ENCODE measurements at regions not wholly inside any gene's neighbourhood (a gene's known extent, or its start where the extent isn't known, plus 50 kb on each side); places are given as distances from the start of the nearest gene placed in this dataset.
A peak's percentile ranks its signal among the peaks of the same experiment; 100 is the strongest.

GRCh38 chr11:116276051-116277044 lies 496.4 kb downstream of the BUD13 start:
- Histone ChIP-seq H3K4me1 (ENCODE audit: insufficient read depth, low read length) (0 out of 2 replicates have a peak, but pooled peaks cover 2% of the 10 kb centered on the region), H3K27ac (ENCODE audit: low read length) (no peak overlapping the region), H3K9me3 (ENCODE audit: insufficient read depth, low read depth, low read length) (no peaks in the 10 kb centered on the region), H3K36me3 (ENCODE audit: insufficient read depth, low read depth, low read length) (no peaks in the 10 kb centered on the region), H3K9ac (ENCODE audit: low read depth, low read length) (peak overlapping the region; percentile 79), H3K27me3 (ENCODE audit: insufficient read depth, low read length) (no peaks in the 10 kb centered on the region), H3K4me3 (ENCODE audit: low read length) (peak overlapping the region; percentile 82)

- H3K36me3 ChIP-seq (ENCODE audit: insufficient read depth, low read depth, low read length), result no peaks in the 10 kb centered on the region
- 0 out of 2 replicates have a peak, but pooled peaks cover 2% of the 10 kb centered on the region for H3K4me1 ChIP-seq (ENCODE audit: insufficient read depth, low read length)
- no peaks in the 10 kb centered on the region for H3K27me3 ChIP-seq (ENCODE audit: insufficient read depth, low read length)
- H3K9ac ChIP-seq (ENCODE audit: low read depth, low read length), result no peak overlapping the region
- no peak overlapping the region for H3K27ac ChIP-seq (ENCODE audit: low read length)
- no peak overlapping the region for H3K4me3 ChIP-seq (ENCODE audit: low read length)
- H3K9me3 ChIP-seq (ENCODE audit: insufficient read depth, low read depth, low read length), result no peaks in the 10 kb centered on the region
Measured at GRCh38 chr11:116275635-116276034, 497.2 kb downstream of the BUD13 start.

- no peak overlapping the region for H3K4me3 ChIP-seq (ENCODE audit: low read length)
- 0 out of 2 replicates have a peak, but pooled peaks cover 2% of the 10 kb centered on the region for H3K4me1 ChIP-seq (ENCODE audit: insufficient read depth, low read length)
- H3K36me3 ChIP-seq (ENCODE audit: insufficient read depth, low read depth, low read length), result no peaks in the 10 kb centered on the region
- H3K27me3 ChIP-seq (ENCODE audit: insufficient read depth, low read length), result no peaks in the 10 kb centered on the region
- no peak overlapping the region for H3K27ac ChIP-seq (ENCODE audit: low read length)
- no peaks in the 10 kb centered on the region for H3K9me3 ChIP-seq (ENCODE audit: insufficient read depth, low read depth, low read length)
- H3K9ac ChIP-seq (ENCODE audit: low read depth, low read length), result no peak overlapping the region
Measured at GRCh38 chr11:116274521-116274920, 498.3 kb downstream of the BUD13 start.

DNA sequence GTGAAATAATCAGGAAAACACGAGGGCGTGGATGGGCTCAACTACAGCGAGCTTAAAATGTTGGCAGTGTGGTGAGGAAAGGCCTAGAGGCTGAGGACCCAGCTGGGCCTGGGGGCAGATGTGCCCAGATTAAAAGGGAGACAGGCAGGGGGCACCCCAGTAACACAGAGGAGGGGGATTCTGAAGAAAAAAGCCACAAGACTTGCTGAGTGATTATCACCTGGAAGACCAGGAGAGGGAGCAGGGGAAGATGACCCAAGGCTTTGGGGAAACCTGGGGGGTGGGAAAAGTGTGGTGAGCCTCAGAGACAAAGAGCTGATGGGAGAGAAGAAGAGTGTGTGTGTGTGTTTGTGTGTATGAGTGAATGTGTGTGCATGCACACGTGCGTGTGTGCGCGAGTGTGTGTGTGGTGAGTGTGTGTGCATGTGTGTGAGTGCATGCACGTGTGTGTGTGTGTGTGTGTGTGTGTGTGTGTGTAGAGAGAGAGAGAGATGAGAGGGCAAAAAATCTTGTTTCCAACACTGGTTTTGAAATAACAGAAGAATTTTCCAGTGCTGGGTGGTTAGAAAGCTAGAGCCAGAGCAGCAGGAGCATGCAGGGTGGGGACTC lies 500.5 kb downstream of the BUD13 start:
- H3K4me1 ChIP-seq (ENCODE audit: insufficient read depth, low read length), result 0 out of 2 replicates have a peak, but pooled peaks cover 2% of the 10 kb centered on the region
- no peaks in the 10 kb centered on the region for H3K27me3 ChIP-seq (ENCODE audit: insufficient read depth, low read length)
- no peaks in the 10 kb centered on the region for H3K9me3 ChIP-seq (ENCODE audit: insufficient read depth, low read depth, low read length)
- no peak overlapping the region for H3K4me3 ChIP-seq (ENCODE audit: low read length)
- H3K27ac ChIP-seq (ENCODE audit: low read length), result no peak overlapping the region
- no peak overlapping the region; the same call in 1 of the 2 replicates for H3K9ac ChIP-seq (ENCODE audit: low read depth, low read length)
- H3K36me3 ChIP-seq (ENCODE audit: insufficient read depth, low read depth, low read length), result no peaks in the 10 kb centered on the region

DNA sequence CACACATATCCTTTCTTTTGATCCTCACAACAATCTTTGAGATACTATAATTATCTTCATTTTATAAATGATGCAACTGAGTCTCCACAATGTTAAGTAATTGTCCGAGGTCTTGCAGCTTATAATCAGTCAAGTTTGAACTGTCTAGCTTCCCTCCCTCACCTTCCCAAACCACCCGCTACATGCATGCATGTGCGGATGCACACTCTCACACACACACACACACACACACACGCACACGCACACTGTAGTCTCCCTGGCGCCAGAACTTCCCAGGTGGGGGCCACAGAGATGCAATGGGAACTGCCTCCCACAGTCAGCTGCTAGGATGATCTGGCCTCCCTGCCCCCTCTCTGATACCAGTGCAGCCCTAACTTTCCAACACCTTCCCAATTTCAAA lies 501.3 kb downstream of the BUD13 start:
- Histone ChIP-seq H3K4me1 (ENCODE audit: insufficient read depth, low read length) (0 out of 2 replicates have a peak, but pooled peaks cover 2% of the 10 kb centered on the region), H3K27me3 (ENCODE audit: insufficient read depth, low read length) (no peaks in the 10 kb centered on the region), H3K9me3 (ENCODE audit: insufficient read depth, low read depth, low read length) (no peaks in the 10 kb centered on the region), H3K9ac (ENCODE audit: low read depth, low read length) (no peak overlapping the region), H3K36me3 (ENCODE audit: insufficient read depth, low read depth, low read length) (no peaks in the 10 kb centered on the region), H3K27ac (ENCODE audit: low read length) (no peak overlapping the region), H3K4me3 (ENCODE audit: low read length) (no peak overlapping the region)

DNA sequence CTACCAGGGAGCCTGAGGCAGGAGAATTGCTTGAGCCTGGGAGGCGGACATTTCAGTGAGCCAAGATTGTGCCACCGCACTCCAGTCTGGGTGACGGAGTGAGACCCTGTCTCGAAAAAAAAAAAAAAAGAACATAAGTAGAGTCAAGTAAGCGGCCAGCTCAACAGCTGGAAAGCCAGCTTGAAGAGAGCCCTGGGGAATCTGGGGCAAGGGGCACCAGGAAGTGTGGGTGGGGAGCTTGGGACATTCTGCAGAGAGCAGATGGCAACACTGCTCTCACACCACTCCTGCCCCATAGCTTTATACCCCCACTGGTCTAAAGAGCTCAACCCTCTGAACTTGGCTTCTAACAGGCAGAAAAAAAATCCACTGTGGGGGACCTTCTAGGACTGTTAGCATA lies 505.6 kb downstream of the BUD13 start:
- Histone ChIP-seq H3K36me3 (ENCODE audit: insufficient read depth, low read depth, low read length) (no peaks in the 10 kb centered on the region), H3K27ac (ENCODE audit: low read length) (no peak overlapping the region), H3K27me3 (ENCODE audit: insufficient read depth, low read length) (no peaks in the 10 kb centered on the region), H3K9ac (ENCODE audit: low read depth, low read length) (no peak overlapping the region), H3K9me3 (ENCODE audit: insufficient read depth, low read depth, low read length) (no peaks in the 10 kb centered on the region), H3K4me3 (ENCODE audit: low read length) (no peak overlapping the region), H3K4me1 (ENCODE audit: insufficient read depth, low read length) (peaks cover 10% of the 10 kb centered on the region; the same call in 1 of the 2 replicates)

DNA sequence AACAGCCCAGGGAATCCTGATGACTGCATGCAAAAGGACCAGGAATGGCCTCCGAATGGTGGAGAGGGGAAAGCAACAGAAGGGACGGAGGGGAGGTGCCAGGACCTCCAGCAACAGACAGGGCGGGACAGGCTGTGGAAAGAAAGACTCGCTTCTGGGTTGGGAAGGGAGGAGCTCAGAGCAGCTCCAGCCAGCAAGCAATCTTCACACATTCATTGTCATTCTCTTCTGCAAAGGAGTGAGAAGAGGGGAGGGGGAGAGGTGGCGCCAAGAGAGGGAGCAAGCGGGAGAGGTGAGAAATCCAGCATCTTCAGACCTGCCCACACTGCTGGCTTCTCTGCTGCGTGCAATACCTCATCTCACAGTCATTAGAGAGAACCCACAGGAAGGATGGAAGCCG lies 509.0 kb downstream of the BUD13 start:
- Histone ChIP-seq H3K9me3 (ENCODE audit: insufficient read depth, low read depth, low read length) (no peaks in the 10 kb centered on the region), H3K9ac (ENCODE audit: low read depth, low read length) (no peak overlapping the region), H3K27ac (ENCODE audit: low read length) (no peak overlapping the region), H3K27me3 (ENCODE audit: insufficient read depth, low read length) (no peaks in the 10 kb centered on the region), H3K4me1 (ENCODE audit: insufficient read depth, low read length) (peaks cover 8% of the 10 kb centered on the region; the same call in 1 of the 2 replicates), H3K4me3 (ENCODE audit: low read length) (no peak overlapping the region), H3K36me3 (ENCODE audit: insufficient read depth, low read depth, low read length) (no peaks in the 10 kb centered on the region)

- no peak overlapping the region for H3K9ac ChIP-seq (ENCODE audit: low read depth, low read length)
Measured at GRCh38 chr11:116263019-116263418, 509.8 kb downstream of the BUD13 start.

GRCh38 chr11:116262370-116262769 lies 510.4 kb downstream of the BUD13 start:
- H3K9ac ChIP-seq (ENCODE audit: low read depth, low read length), result no peak overlapping the region
- H3K9me3 ChIP-seq (ENCODE audit: insufficient read depth, low read depth, low read length), result no peaks in the 10 kb centered on the region
- peaks cover 8% of the 10 kb centered on the region; the same call in 1 of the 2 replicates for H3K4me1 ChIP-seq (ENCODE audit: insufficient read depth, low read length)
- H3K27me3 ChIP-seq (ENCODE audit: insufficient read depth, low read length), result no peaks in the 10 kb centered on the region
- no peak overlapping the region for H3K4me3 ChIP-seq (ENCODE audit: low read length)
- no peaks in the 10 kb centered on the region for H3K36me3 ChIP-seq (ENCODE audit: insufficient read depth, low read depth, low read length)
- H3K27ac ChIP-seq (ENCODE audit: low read length), result no peak overlapping the region

More at GRCh38 chr11:116263019-116263418, 509.8 kb downstream of the BUD13 start:
- no peaks in the 10 kb centered on the region for H3K9me3 ChIP-seq (ENCODE audit: insufficient read depth, low read depth, low read length)
- H3K4me3 ChIP-seq (ENCODE audit: low read length), result 0 out of 2 replicates have a peak overlapping the region, but pooled peaks have one; percentile 5
- H3K27me3 ChIP-seq (ENCODE audit: insufficient read depth, low read length), result no peaks in the 10 kb centered on the region
- H3K4me1 ChIP-seq (ENCODE audit: insufficient read depth, low read length), result peaks cover 8% of the 10 kb centered on the region; the same call in 1 of the 2 replicates
- H3K27ac ChIP-seq (ENCODE audit: low read length), result no peak overlapping the region
- H3K36me3 ChIP-seq (ENCODE audit: insufficient read depth, low read depth, low read length), result no peaks in the 10 kb centered on the region

DNA sequence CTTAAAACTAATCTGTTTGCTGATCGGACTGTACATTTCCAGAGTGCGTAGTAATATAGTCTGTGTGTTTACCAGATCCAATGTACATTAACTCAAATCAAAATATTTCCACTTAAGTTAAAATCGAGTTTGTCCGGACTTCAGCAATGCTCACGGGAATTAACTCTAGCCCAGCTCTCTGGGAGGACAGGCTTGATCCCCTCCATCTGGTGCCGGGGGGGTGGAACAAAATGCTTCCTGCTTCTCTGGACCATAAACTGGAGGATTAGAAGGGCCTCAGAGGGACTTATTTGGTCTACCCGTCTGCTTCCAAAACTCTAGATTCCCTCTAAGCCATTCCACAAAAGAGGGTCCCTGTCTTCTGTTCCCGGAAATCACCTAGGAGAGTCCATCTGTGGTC lies 511.2 kb downstream of the BUD13 start:
- H3K9ac ChIP-seq (ENCODE audit: low read depth, low read length), result no peak overlapping the region
- H3K9me3 ChIP-seq (ENCODE audit: insufficient read depth, low read depth, low read length), result no peaks in the 10 kb centered on the region
- no peak overlapping the region for H3K27ac ChIP-seq (ENCODE audit: low read length)
- peaks cover 8% of the 10 kb centered on the region; the same call in 1 of the 2 replicates for H3K4me1 ChIP-seq (ENCODE audit: insufficient read depth, low read length)
- no peaks in the 10 kb centered on the region for H3K27me3 ChIP-seq (ENCODE audit: insufficient read depth, low read length)
- H3K4me3 ChIP-seq (ENCODE audit: low read length), result no peak overlapping the region
- no peaks in the 10 kb centered on the region for H3K36me3 ChIP-seq (ENCODE audit: insufficient read depth, low read depth, low read length)

DNA sequence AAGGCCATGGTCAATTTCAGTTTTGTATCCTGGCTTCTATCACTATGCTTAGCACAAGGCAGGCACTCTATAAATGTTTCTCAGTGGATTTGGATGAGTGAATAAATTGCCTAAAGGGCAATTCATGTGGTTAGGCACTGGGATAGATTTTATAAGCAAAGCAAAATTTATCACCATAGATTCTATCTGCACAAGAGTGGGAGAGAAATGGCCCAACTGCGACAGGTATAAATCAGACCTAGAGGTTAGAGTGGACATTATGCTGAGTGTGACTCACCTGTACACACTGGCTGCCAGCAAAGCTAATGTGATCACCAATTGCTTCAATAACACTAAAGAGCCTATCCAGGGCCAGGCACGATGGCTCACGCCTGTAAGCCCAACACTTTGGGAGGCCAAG lies 514.0 kb downstream of the BUD13 start:
- no peaks in the 10 kb centered on the region for H3K36me3 ChIP-seq (ENCODE audit: insufficient read depth, low read depth, low read length)
- no peak overlapping the region for H3K9ac ChIP-seq (ENCODE audit: low read depth, low read length)
- no peak overlapping the region for H3K4me3 ChIP-seq (ENCODE audit: low read length)
- H3K9me3 ChIP-seq (ENCODE audit: insufficient read depth, low read depth, low read length), result no peaks in the 10 kb centered on the region
- H3K27me3 ChIP-seq (ENCODE audit: insufficient read depth, low read length), result no peaks in the 10 kb centered on the region
- peaks cover 8% of the 10 kb centered on the region; the same call in 1 of the 2 replicates for H3K4me1 ChIP-seq (ENCODE audit: insufficient read depth, low read length)
- no peak overlapping the region for H3K27ac ChIP-seq (ENCODE audit: low read length)

All from iPS-20b (cell line).